ENCODE measurements at regions not wholly inside any gene's neighbourhood (a gene's known extent, or its start where the extent isn't known, plus 50 kb on each side); places are given as distances from the start of the nearest gene placed in this dataset.

GRCh38 chr1:214224611-214225354 lies 56.2 kb upstream of the SMYD2 start:
- no peaks in the 10 kb centered on the region for H3K36me3 ChIP-seq (ENCODE audit: control insufficient read depth in 2 of 2, insufficient read depth in 1 of 2, low read length in 2 of 2)
- CTCF ChIA-PET, result interaction anchor here (0.7 to 1.2 kb wide), 6 partner anchors 10 to 129 kb away, joined by 3 to 8 read pairs (median 3); no protein-coding TSS in a partner anchor
- H3K4me3 ChIP-seq (ENCODE audit: low read depth, low read length), result no peak overlapping the region
- H3K27ac ChIP-seq (ENCODE audit: extremely low read depth, low read depth, low read length), result no peak overlapping the region
- TF ChIP-seq ZNF114 (tag by site-specific recombination; IDR thresholded peaks at IDR 0.05) (no peak), INSM2 (tag by site-specific recombination; IDR thresholded peaks at IDR 0.05) (no peak), ZNF704 (tag by site-specific recombination; IDR thresholded peaks at IDR 0.05) (no peak), TCF7L2 (IDR thresholded peaks at IDR 0.05; ENCODE audit: borderline replicate concordance, low read depth, low read length) (no peak), ZNF513 (tag by site-specific recombination; IDR thresholded peaks at IDR 0.05) (no peak)
- POLR2A ChIA-PET, result no interaction called here
- no peaks in the 10 kb centered on the region for H3K9me3 ChIP-seq (ENCODE audit: control insufficient read depth, insufficient read depth, low read depth, low read length)
- H3K4me1 ChIP-seq (ENCODE audit: control insufficient read depth, insufficient read depth, low read length), result no peaks in the 10 kb centered on the region

- Histone ChIP-seq H3K27ac (ENCODE audit: extremely low read depth, low read depth, low read length) (no peak overlapping the region), H3K36me3 (ENCODE audit: control insufficient read depth in 2 of 2, insufficient read depth in 1 of 2, low read length in 2 of 2) (no peaks in the 10 kb centered on the region), H3K4me3 (ENCODE audit: low read depth, low read length) (no peak overlapping the region), H3K9me3 (ENCODE audit: control insufficient read depth, insufficient read depth, low read depth, low read length) (no peaks in the 10 kb centered on the region), H3K4me1 (ENCODE audit: control insufficient read depth, insufficient read depth, low read length) (no peaks in the 10 kb centered on the region)
- POLR2A ChIA-PET, result no interaction called here
- CTCF ChIA-PET, result interaction anchor here (0.6 to 2.4 kb wide), 3 partner anchors 33 to 103 kb away, joined by 3 to 9 read pairs (median 3); no protein-coding TSS in a partner anchor
- TF ChIP-seq GLIS2 (tag by site-specific recombination; IDR thresholded peaks at IDR 0.05) (no peak), ZNF341 (tag by site-specific recombination; IDR thresholded peaks at IDR 0.05; ENCODE audit: low read depth) (no peak), ZBTB21 (tag by site-specific recombination; IDR thresholded peaks at IDR 0.05) (no peak), GLIS1 (tag by site-specific recombination; IDR thresholded peaks at IDR 0.05) (no peak), ZNF658 (tag by site-specific recombination; IDR thresholded peaks at IDR 0.05) (no peak), ZBTB10 (tag by site-specific recombination; IDR thresholded peaks at IDR 0.05) (no peak), ZNF398 (tag by site-specific recombination; IDR thresholded peaks at IDR 0.05) (no peak), ZNF645 (tag by site-specific recombination; IDR thresholded peaks at IDR 0.05) (no peak), PRDM10 (tag by site-specific recombination; IDR thresholded peaks at IDR 0.05) (no peak), ZNF140 (tag by site-specific recombination; IDR thresholded peaks at IDR 0.05) (no peak), ZNF701 (tag by site-specific recombination; IDR thresholded peaks at IDR 0.05) (no peak), RBAK (tag by site-specific recombination; IDR thresholded peaks at IDR 0.05) (no peak)
Measured at GRCh38 chr1:214228976-214229375, 52.0 kb upstream of the SMYD2 start.

Data from HEK293 (cell line).